ENCODE measurements at regions not wholly inside any gene's neighbourhood (a gene's known extent, or its start where the extent isn't known, plus 50 kb on each side); places are given as distances from the start of the nearest gene placed in this dataset.

- Mint-ChIP-seq H3K9me3 (peaks cover 16% of the 10 kb centered on the region), H3K4me1 (no peaks in the 10 kb centered on the region), H3K4me3 (no peak overlapping the region), H3K27ac (no peak overlapping the region), H3K27me3 (ENCODE audit: low read depth, poor library complexity) (peaks cover 3% of the 10 kb centered on the region), H3K36me3 (ENCODE audit: low read depth) (no peaks in the 10 kb centered on the region)
- TF ChIP-seq CTCF (IDR thresholded peaks at IDR 0.05): no peak
- DNase-seq: no peak
Observed at GRCh38 chr18:78801011-78801410, 178.6 kb upstream of the SALL3 start.

GRCh38 chr18:78803104-78803503 lies 176.5 kb upstream of the SALL3 start:
- no peaks in the 10 kb centered on the region for H3K4me1 Mint-ChIP-seq
- no peaks in the 10 kb centered on the region for H3K36me3 Mint-ChIP-seq (ENCODE audit: low read depth)
- no peak for DNase-seq
- no peak overlapping the region for H3K27ac Mint-ChIP-seq
- no peak overlapping the region for H3K4me3 Mint-ChIP-seq
- peaks cover 14% of the 10 kb centered on the region for H3K9me3 Mint-ChIP-seq
- TF ChIP-seq CTCF (IDR thresholded peaks at IDR 0.05): no peak
- H3K27me3 Mint-ChIP-seq (ENCODE audit: low read depth, poor library complexity): peaks cover 3% of the 10 kb centered on the region

- no peak for TF ChIP-seq CTCF (IDR thresholded peaks at IDR 0.05)
- H3K9me3 Mint-ChIP-seq: peaks cover 15% of the 10 kb centered on the region
- no peak overlapping the region for H3K4me3 Mint-ChIP-seq
- H3K36me3 Mint-ChIP-seq (ENCODE audit: low read depth): no peaks in the 10 kb centered on the region
- peaks cover 3% of the 10 kb centered on the region for H3K27me3 Mint-ChIP-seq (ENCODE audit: low read depth, poor library complexity)
- H3K4me1 Mint-ChIP-seq: no peaks in the 10 kb centered on the region
- no peak for DNase-seq
- no peak overlapping the region for H3K27ac Mint-ChIP-seq
Observed at GRCh38 chr18:78804206-78805030, 175.2 kb upstream of the SALL3 start.

GRCh38 chr18:78805840-78806239 lies 173.8 kb upstream of the SALL3 start:
- no peak overlapping the region for H3K27ac Mint-ChIP-seq
- peaks cover 7% of the 10 kb centered on the region for H3K27me3 Mint-ChIP-seq (ENCODE audit: low read depth, poor library complexity)
- no peak for TF ChIP-seq CTCF (IDR thresholded peaks at IDR 0.05)
- DNase-seq: no peak
- peaks cover 20% of the 10 kb centered on the region for H3K9me3 Mint-ChIP-seq
- H3K4me3 Mint-ChIP-seq: no peak overlapping the region
- H3K4me1 Mint-ChIP-seq: no peaks in the 10 kb centered on the region
- no peaks in the 10 kb centered on the region for H3K36me3 Mint-ChIP-seq (ENCODE audit: low read depth)

- peaks cover 12% of the 10 kb centered on the region for H3K4me1 Mint-ChIP-seq
Observed at GRCh38 chr18:78807668-78808067, 171.9 kb upstream of the SALL3 start.

More at GRCh38 chr18:78807668-78808067, 171.9 kb upstream of the SALL3 start:
- peaks cover 20% of the 10 kb centered on the region for H3K9me3 Mint-ChIP-seq
- H3K4me3 Mint-ChIP-seq: no peak overlapping the region
- no peak overlapping the region for H3K27ac Mint-ChIP-seq
- no peak for TF ChIP-seq CTCF (IDR thresholded peaks at IDR 0.05)
- H3K27me3 Mint-ChIP-seq (ENCODE audit: low read depth, poor library complexity): peaks cover 7% of the 10 kb centered on the region
- H3K36me3 Mint-ChIP-seq (ENCODE audit: low read depth): no peaks in the 10 kb centered on the region
- DNase-seq: no peak
